Liver (tissue), 3 donors: ENCODE measurements at regions not wholly inside any gene's neighbourhood (a gene's known extent, or its start where the extent isn't known, plus 50 kb on each side); places are given as distances from the start of the nearest gene placed in this dataset.

Source experiments
- CTCF ChIP-seq: fragments of 150-350 bp; IDR thresholded peaks from 2 replicates; pipeline ENCODE4 v1.5.1; 2017; ENCODE audit warnings: improper control_type of control experiment, low read depth, low read length; ENCODE audit not compliant: missing input control
- GABPA ChIP-seq, 2 donors: IDR thresholded peaks in 1 of 2; conservative IDR thresholded peaks in 1 of 2; 2 replicates each; pipeline ENCODE4 v1.6.1; 2016; ENCODE audit warnings: antibody characterized with exemption in 2 of 2, mild to moderate bottlenecking in 1 of 2, moderate library complexity in 1 of 2
- JUND ChIP-seq, 2 donors: IDR thresholded peaks; 2 replicates each; pipeline ENCODE4 v1.6.1; 2016; ENCODE audit warnings: antibody characterized with exemption in 2 of 2
- MAX ChIP-seq: IDR thresholded peaks from 2 replicates; pipeline ENCODE4 v1.6.1; 2016; ENCODE audit warnings: antibody characterized with exemption
- RAD21 ChIP-seq, 2 donors: IDR thresholded peaks; 2 replicates each; pipeline ENCODE4 v1.6.1; 2016; ENCODE audit warnings: antibody characterized with exemption in 2 of 2, mild to moderate bottlenecking in 2 of 2
- REST ChIP-seq: IDR thresholded peaks from 2 replicates; pipeline ENCODE4 v1.6.1; 2016; ENCODE audit warnings: antibody characterized with exemption, mild to moderate bottlenecking
- RXRA ChIP-seq, 2 donors: IDR thresholded peaks; 2 replicates each; pipeline ENCODE4 v1.6.1; 2017 to 2018; ENCODE audit warnings: antibody characterized with exemption in 2 of 2, mild to moderate bottlenecking in 1 of 2
- SP1 ChIP-seq: IDR thresholded peaks from 2 replicates; pipeline ENCODE4 v1.6.1; 2018; ENCODE audit warnings: antibody characterized with exemption, mild to moderate bottlenecking
- TAF1 ChIP-seq: conservative IDR thresholded peaks from 2 replicates; pipeline ENCODE4 v1.6.1; 2016; ENCODE audit warnings: antibody characterized with exemption, mild to moderate bottlenecking
- YY1 ChIP-seq: IDR thresholded peaks from 2 replicates; pipeline ENCODE4 v1.6.1; 2016; ENCODE audit warnings: antibody characterized with exemption, mild to moderate bottlenecking
- donor health status: healthy.
- donor health status: healthy.

- no peak for TF ChIP-seq CTCF
- no peak for TF ChIP-seq RAD21 (IDR thresholded peaks at IDR 0.05)
- no peak for TF ChIP-seq MAX
- no peak for TF ChIP-seq SP1
- no peak for TF ChIP-seq YY1
- TF ChIP-seq RXRA (IDR thresholded peaks at IDR 0.05) = no peak
- no peak for TF ChIP-seq TAF1
- no peak for TF ChIP-seq REST
- no peak for TF ChIP-seq JUND (IDR thresholded peaks at IDR 0.05)
- no peak for TF ChIP-seq GABPA (IDR thresholded peaks at IDR 0.05 in 1 of 2, conservative IDR thresholded peaks at IDR 0.05 in 1 of 2)
Observed at GRCh38 chr16:80163339-80163738, 377.5 kb upstream of the DYNLRB2 start.
